ENCODE measurements at regions not wholly inside any gene's neighbourhood (a gene's known extent, or its start where the extent isn't known, plus 50 kb on each side); places are given as distances from the start of the nearest gene placed in this dataset.

DNA sequence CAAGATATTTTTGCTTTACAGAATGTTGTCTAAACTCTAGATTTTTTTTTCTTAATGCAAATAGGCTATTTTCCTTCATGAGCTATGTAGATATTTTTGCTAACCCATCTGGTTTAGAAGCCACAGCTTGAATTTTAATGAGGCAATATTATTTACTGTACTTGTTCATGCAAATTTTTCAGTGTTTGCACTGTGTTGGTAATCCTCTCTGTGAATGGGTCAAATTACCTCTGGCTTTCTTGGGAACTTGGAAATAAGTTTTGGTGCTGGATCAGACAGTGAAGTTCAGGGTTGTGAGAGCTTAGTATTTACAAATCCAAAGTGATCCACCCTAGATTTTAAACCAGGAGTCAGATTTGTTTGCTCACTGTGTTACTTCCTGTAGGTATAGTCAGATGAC is 686.9 kb downstream of the NXPH1 start:
- no peak for TF ChIP-seq EZH2 (IDR thresholded peaks at IDR 0.05; ENCODE audit: low read depth)
- TF ChIP-seq, protein P1, sequence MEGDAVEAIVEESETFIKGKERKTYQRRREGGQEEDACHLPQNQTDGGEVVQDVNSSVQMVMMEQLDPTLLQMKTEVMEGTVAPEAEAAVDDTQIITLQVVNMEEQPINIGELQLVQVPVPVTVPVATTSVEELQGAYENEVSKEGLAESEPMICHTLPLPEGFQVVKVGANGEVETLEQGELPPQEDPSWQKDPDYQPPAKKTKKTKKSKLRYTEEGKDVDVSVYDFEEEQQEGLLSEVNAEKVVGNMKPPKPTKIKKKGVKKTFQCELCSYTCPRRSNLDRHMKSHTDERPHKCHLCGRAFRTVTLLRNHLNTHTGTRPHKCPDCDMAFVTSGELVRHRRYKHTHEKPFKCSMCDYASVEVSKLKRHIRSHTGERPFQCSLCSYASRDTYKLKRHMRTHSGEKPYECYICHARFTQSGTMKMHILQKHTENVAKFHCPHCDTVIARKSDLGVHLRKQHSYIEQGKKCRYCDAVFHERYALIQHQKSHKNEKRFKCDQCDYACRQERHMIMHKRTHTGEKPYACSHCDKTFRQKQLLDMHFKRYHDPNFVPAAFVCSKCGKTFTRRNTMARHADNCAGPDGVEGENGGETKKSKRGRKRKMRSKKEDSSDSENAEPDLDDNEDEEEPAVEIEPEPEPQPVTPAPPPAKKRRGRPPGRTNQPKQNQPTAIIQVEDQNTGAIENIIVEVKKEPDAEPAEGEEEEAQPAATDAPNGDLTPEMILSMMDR (conservative IDR thresholded peaks at IDR 0.05), result no peak
